ENCODE measurements at regions not wholly inside any gene's neighbourhood (a gene's known extent, or its start where the extent isn't known, plus 50 kb on each side); places are given as distances from the start of the nearest gene placed in this dataset.

- intact Hi-C loops (cut with DNase I; ENCODE audit: low total_unique reads) = no loop called here
- no peak for DNase-seq
- 81 to 86% methylated on average over 7 to 12 of the region's 12 CpGs for WGBS, 2 donors
- Histone ChIP-seq H3K27ac (no peak overlapping the region), H3K9me3 (no peaks in the 10 kb centered on the region), H3K36me3 (ENCODE audit: low read depth, missing control alignments) (no peaks in the 10 kb centered on the region), H3K4me3 (no peak overlapping the region), H3K27me3 (no peaks in the 10 kb centered on the region), H3K4me1 (no peaks in the 10 kb centered on the region)
- no peak for TF ChIP-seq POLR2A (IDR thresholded peaks at IDR 0.05)
- TF ChIP-seq, protein P1, sequence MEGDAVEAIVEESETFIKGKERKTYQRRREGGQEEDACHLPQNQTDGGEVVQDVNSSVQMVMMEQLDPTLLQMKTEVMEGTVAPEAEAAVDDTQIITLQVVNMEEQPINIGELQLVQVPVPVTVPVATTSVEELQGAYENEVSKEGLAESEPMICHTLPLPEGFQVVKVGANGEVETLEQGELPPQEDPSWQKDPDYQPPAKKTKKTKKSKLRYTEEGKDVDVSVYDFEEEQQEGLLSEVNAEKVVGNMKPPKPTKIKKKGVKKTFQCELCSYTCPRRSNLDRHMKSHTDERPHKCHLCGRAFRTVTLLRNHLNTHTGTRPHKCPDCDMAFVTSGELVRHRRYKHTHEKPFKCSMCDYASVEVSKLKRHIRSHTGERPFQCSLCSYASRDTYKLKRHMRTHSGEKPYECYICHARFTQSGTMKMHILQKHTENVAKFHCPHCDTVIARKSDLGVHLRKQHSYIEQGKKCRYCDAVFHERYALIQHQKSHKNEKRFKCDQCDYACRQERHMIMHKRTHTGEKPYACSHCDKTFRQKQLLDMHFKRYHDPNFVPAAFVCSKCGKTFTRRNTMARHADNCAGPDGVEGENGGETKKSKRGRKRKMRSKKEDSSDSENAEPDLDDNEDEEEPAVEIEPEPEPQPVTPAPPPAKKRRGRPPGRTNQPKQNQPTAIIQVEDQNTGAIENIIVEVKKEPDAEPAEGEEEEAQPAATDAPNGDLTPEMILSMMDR (IDR thresholded peaks at IDR 0.05) = no peak
Measured at GRCh38 chr7:46208635-46209525, 287.8 kb upstream of the IGFBP3 start.

DNA sequence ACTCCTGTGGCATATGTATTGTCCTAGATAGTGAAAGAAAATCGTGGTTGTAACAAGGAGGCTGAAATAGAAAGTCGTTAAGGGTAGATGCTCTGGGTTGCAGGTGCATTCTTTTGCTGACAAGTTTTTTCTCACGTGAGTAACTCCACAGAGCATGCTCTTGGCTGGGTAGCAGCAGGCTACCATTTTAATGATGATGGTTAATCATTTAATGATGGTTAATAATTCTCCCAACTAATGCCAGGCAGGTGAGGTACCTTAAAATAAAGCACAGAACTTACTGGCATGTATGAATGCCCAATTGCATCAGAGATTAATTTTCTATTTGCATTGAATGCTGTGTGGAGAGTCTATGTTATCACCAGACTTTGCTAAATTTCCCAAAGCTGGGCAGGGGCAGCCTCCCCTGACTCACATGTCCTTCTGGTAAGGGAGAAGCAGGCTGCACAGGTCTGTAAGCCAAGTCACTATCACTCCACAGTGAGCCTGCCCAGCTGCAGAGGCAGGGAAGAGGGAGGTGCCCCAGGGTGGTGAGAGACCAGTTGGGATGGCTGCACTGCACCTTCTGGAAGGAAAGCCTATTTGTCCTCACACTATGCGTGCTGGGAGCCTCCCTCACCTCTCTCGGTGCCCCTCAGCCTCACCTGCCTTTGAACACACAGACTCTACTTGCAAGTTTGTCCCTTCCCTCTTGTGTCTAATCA lies 287.0 kb upstream of the IGFBP3 start:
- no peak overlapping the region for H3K4me3 ChIP-seq
- H3K27me3 ChIP-seq = no peaks in the 10 kb centered on the region
- no peaks in the 10 kb centered on the region for H3K9me3 ChIP-seq
- TF ChIP-seq, protein P1 (IDR thresholded peaks at IDR 0.05) = no peak
- TF ChIP-seq POLR2A (IDR thresholded peaks at IDR 0.05) = no peak
- 80 to 86% methylated on average over 5 of the region's 5 CpGs for WGBS, 2 donors
- no peak for DNase-seq
- H3K27ac ChIP-seq = no peak overlapping the region
- H3K4me1 ChIP-seq = no peaks in the 10 kb centered on the region
- no peaks in the 10 kb centered on the region for H3K36me3 ChIP-seq (ENCODE audit: low read depth, missing control alignments)
- intact Hi-C loops (cut with DNase I; ENCODE audit: low total_unique reads) = no loop called here

- Histone ChIP-seq H3K27me3 (no peaks in the 10 kb centered on the region), H3K27ac (no peak overlapping the region), H3K9me3 (no peaks in the 10 kb centered on the region), H3K36me3 (ENCODE audit: low read depth, missing control alignments) (no peaks in the 10 kb centered on the region), H3K4me3 (no peak overlapping the region), H3K4me1 (no peaks in the 10 kb centered on the region)
- intact Hi-C loops (cut with DNase I; ENCODE audit: low total_unique reads) = no loop called here
- no peak for DNase-seq
- TF ChIP-seq POLR2A (IDR thresholded peaks at IDR 0.05) = no peak
- TF ChIP-seq, protein P1 (IDR thresholded peaks at IDR 0.05) = no peak
- 75 to 81% methylated on average over 4 of the region's 4 CpGs for WGBS, 2 donors
Measured at GRCh38 chr7:46206476-46207060, 285.5 kb upstream of the IGFBP3 start.

- 85 to 93% methylated on average over 5 of the region's 5 CpGs for WGBS, 2 donors
- H3K27me3 ChIP-seq = no peaks in the 10 kb centered on the region
- H3K4me3 ChIP-seq = no peak overlapping the region
- TF ChIP-seq, protein P1 (IDR thresholded peaks at IDR 0.05) = no peak
- TF ChIP-seq POLR2A (IDR thresholded peaks at IDR 0.05) = no peak
- no peak overlapping the region for H3K27ac ChIP-seq
- DNase-seq = no peak
- intact Hi-C loops (cut with DNase I; ENCODE audit: low total_unique reads) = no loop called here
- no peaks in the 10 kb centered on the region for H3K4me1 ChIP-seq
- no peaks in the 10 kb centered on the region for H3K36me3 ChIP-seq (ENCODE audit: low read depth, missing control alignments)
- no peaks in the 10 kb centered on the region for H3K9me3 ChIP-seq
Measured at GRCh38 chr7:46205478-46205877, 284.4 kb upstream of the IGFBP3 start.
